K562 (cell line): ENCODE measurements at regions not wholly inside any gene's neighbourhood (a gene's known extent, or its start where the extent isn't known, plus 50 kb on each side); places are given as distances from the start of the nearest gene placed in this dataset.
A peak's percentile ranks its signal among the peaks of the same experiment; 100 is the strongest.

Source experiments
- ATAC-seq: fragments of 200-7000 bp; cut with Tn5 transposase; 3 replicates; pipeline ENCODE4 v1.9.1; 2020; ENCODE audit warnings: moderate library complexity
- BruUV-seq: library from RNA; stranded (reverse); fragments of 400-500 nt; replicated peaks from 2 replicates; lab custom pipeline; 2021; lab: Mats Ljungman, UMichigan
- CTCF ChIA-PET: fragments of 300-600 bp; formaldehyde crosslinking; extraction: SDS; loops from one replicate; lab custom pipeline; 2021; ENCODE audit warnings: low intra/inter-chr PET ratio; lab: Yijun Ruan, JAX
- POLR2A ChIA-PET: fragments of 300-600, 350-650 bp; sonication (Branson Sonifier 250); formaldehyde crosslinking; extraction: SDS; loops from one replicate; lab custom pipeline; 2021; ENCODE audit warnings: antibody characterized with exemption, inconsistent platforms; lab: Yijun Ruan, JAX
- DNase-seq, 4 experiments: peaks; one replicate each; pipeline versions ENCODE4 v3.0.0 to v3.0.0-alpha.2; 2011 to 2018; ENCODE audit warnings: low spot score in 3 of 4, mixed read lengths in 3 of 4; ENCODE audit errors: extremely low read depth in 1 of 4
- FAIRE-seq: peaks from 2 replicates; lab custom pipeline; 2011; peaks lifted over from hg19 to GRCh38; lab: Jason Lieb, UNC
- H2AFZ ChIP-seq: 2 replicates; pipeline ENCODE4 v1.6.0; 2011; ENCODE audit warnings: low read depth, low read length, control low read depth, inconsistent platforms
- H3K27ac ChIP-seq: fragments of 200-600 bp; 3 replicates; pipeline ENCODE4 v1.8.0; 2011; ENCODE audit warnings: low read depth, mild to moderate bottlenecking, control low read depth, inconsistent platforms, low read length, moderate library complexity, mixed read lengths; ENCODE audit errors: extremely low read depth
- H3K27me3 ChIP-seq, 2 experiments: fragments of 300-600 bp in 1 of 2; 2 replicates in 1 of 2; 3 replicates in 1 of 2; pipeline versions ENCODE4 v1.6.0 to v1.8.0; 2011; ENCODE audit warnings: inconsistent platforms in 2 of 2, low read length in 2 of 2, mild to moderate bottlenecking in 1 of 2, mixed read lengths in 1 of 2, moderate library complexity in 1 of 2; ENCODE audit not compliant: control insufficient read depth in 2 of 2, insufficient read depth in 2 of 2
- H3K36me3 ChIP-seq: fragments of 300-600 bp; 3 replicates; pipeline ENCODE4 v1.8.0; 2011; ENCODE audit warnings: mild to moderate bottlenecking, low read length, inconsistent platforms; ENCODE audit not compliant: control insufficient read depth, insufficient read depth
- H3K4me1 ChIP-seq, 2 experiments: fragments of 200-600 bp in 1 of 2; replicated peaks in 1 of 2; 2 replicates in 1 of 2; 3 replicates in 1 of 2; pipeline versions ENCODE4 v1.5.1 to v1.8.0; 2011; ENCODE audit warnings: inconsistent platforms in 2 of 2, low read length in 2 of 2, mild to moderate bottlenecking in 1 of 2, mixed read lengths in 1 of 2, moderate library complexity in 1 of 2; ENCODE audit not compliant: control insufficient read depth in 2 of 2, insufficient read depth in 2 of 2
- H3K4me2 ChIP-seq: 2 replicates; pipeline ENCODE4 v1.6.1; 2011; ENCODE audit warnings: low read length, control low read depth, inconsistent platforms, mixed read lengths; ENCODE audit not compliant: insufficient read depth
- H3K4me3 ChIP-seq: fragments of 200-600 bp; sonication (generic), shearing (Covaris generic); 2 replicates; pipeline ENCODE4 v1.5.1; 2016; ENCODE audit warnings: control low read depth, inconsistent platforms
- H3K79me2 ChIP-seq: fragments of 200-600 bp; 3 replicates; pipeline ENCODE4 v1.8.0; 2011; ENCODE audit warnings: low read length, inconsistent platforms; ENCODE audit not compliant: control insufficient read depth, insufficient read depth
- H3K9ac ChIP-seq, 2 experiments: 2 replicates each; pipeline versions ENCODE4 v1.6.0 to v1.6.1; 2011; ENCODE audit warnings: low read depth in 2 of 2, low read length in 2 of 2, control low read depth in 1 of 2, inconsistent platforms in 1 of 2, mild to moderate bottlenecking in 1 of 2, mixed read lengths in 1 of 2; ENCODE audit not compliant: insufficient read depth in 1 of 2
- H3K9me1 ChIP-seq: one replicate; pipeline ENCODE4 v1.6.0; 2011; ENCODE audit warnings: inconsistent platforms, mild to moderate bottlenecking, low read length, moderate library complexity; ENCODE audit not compliant: control insufficient read depth, insufficient read depth
- H3K9me3 ChIP-seq: replicated peaks from 2 replicates; pipeline ENCODE4 v1.5.1; 2011; ENCODE audit warnings: low read depth, low read length, inconsistent platforms; ENCODE audit not compliant: control insufficient read depth, insufficient read depth
- H4K20me1 ChIP-seq: replicated peaks from 2 replicates; pipeline ENCODE4 v1.6.1; 2011; ENCODE audit warnings: low read length, inconsistent platforms, mixed read lengths; ENCODE audit not compliant: control insufficient read depth, insufficient read depth
- CEBPB ChIP-seq: fragments of 450-650 bp; IDR thresholded peaks from 2 replicates; pipeline ENCODE4 v1.6.1; 2016; ENCODE audit warnings: missing genetic modification characterization, missing compliant biosample characterization
- CEBPG ChIP-seq, 3 experiments: fragments of 200-800 bp in 1 of 3; sonication (Bioruptor generic) in 1 of 3; sonication (generic) in 1 of 3; formaldehyde crosslinking in 1 of 3; IDR thresholded peaks in 2 of 3; conservative IDR thresholded peaks in 1 of 3; 2 replicates each; pipeline versions ENCODE4 v1.6.1 to v1.8.0; 2016 to 2022; ENCODE audit warnings: missing compliant biosample characterization in 2 of 3, missing genetic modification characterization in 2 of 3, mild to moderate bottlenecking in 1 of 3, missing genetic modification reagents in 1 of 3
- EP400 ChIP-seq: fragments of 450-650 bp; IDR thresholded peaks from 2 replicates; pipeline ENCODE4 v1.6.1; 2017; ENCODE audit warnings: antibody characterized with exemption, mild to moderate bottlenecking, moderate library complexity
- HDAC3 ChIP-seq: fragments of 450-650 bp; IDR thresholded peaks from 2 replicates; pipeline ENCODE4 v1.6.1; 2018; ENCODE audit warnings: borderline replicate concordance, mild to moderate bottlenecking, moderate library complexity; ENCODE audit not compliant: partially characterized antibody
- HMGN3 ChIP-seq: IDR thresholded peaks from 2 replicates; pipeline ENCODE4 v1.6.1; 2011; ENCODE audit warnings: borderline replicate concordance, low read depth, mild to moderate bottlenecking, mixed read lengths, low read length; ENCODE audit not compliant: insufficient read length; ENCODE audit errors: extremely low read depth
- PHB2 ChIP-seq: fragments of 450-650 bp; IDR thresholded peaks from 2 replicates; pipeline ENCODE4 v1.6.1; 2017; ENCODE audit warnings: low read depth
- PHTF2 ChIP-seq: fragments of 250-450 bp; sonication (Bioruptor Pico); IDR thresholded peaks from 2 replicates; pipeline ENCODE4 v1.5.0; 2021; ENCODE audit warnings: mild to moderate bottlenecking
- U2AF1 ChIP-seq: fragments of 200-400 bp; formaldehyde crosslinking; optimal IDR thresholded peaks from 2 replicates; pipeline ENCODE3; 2017; ENCODE audit warnings: mild to moderate bottlenecking, low read depth, low read length, moderate library complexity
- ZBTB17 ChIP-seq: fragments of 450-650 bp; formaldehyde crosslinking; IDR thresholded peaks from 2 replicates; pipeline ENCODE4 v1.4.0; 2020; ENCODE audit warnings: mild to moderate bottlenecking
- ZNF436 ChIP-seq: fragments of 250-450, 450-650 bp; sonication (Bioruptor Pico); formaldehyde crosslinking; IDR thresholded peaks from 2 replicates; pipeline ENCODE4 v1.7.0; 2020; ENCODE audit warnings: mild to moderate bottlenecking
- ZNF511 ChIP-seq: sonication (generic); formaldehyde crosslinking; IDR thresholded peaks from 2 replicates; pipeline ENCODE4 v1.8.0; 2022; ENCODE audit warnings: mild to moderate bottlenecking, missing genetic modification reagents
- WGBS: fragments of 100-300 bp; shearing (Covaris generic); methylation state at CpG from one replicate; pipeline ENCODE4 v1.1.6; 2016; ENCODE audit warnings: low coverage, mixed read lengths; ENCODE audit not compliant: insufficient coverage; ENCODE audit errors: missing lambda C conversion rate; 5-methylcytosine and 5-hydroxymethylcytosine counted together
- in situ Hi-C: fragments of 300-500 bp; cut with MboI; formaldehyde crosslinking; loops from 4 replicates; pipeline ENCODE4 v1.15.0; 2018; ENCODE audit warnings: inconsistent platforms, mixed read lengths
- intact Hi-C: fragments of 100-400 bp; cut with micrococcal nuclease; formaldehyde crosslinking; loops from 2 replicates; pipeline ENCODE4 v1.14.2; 2022
- TF ChIP-seq, protein P1 (sequence below): fragments of 250-450 bp; sonication (Bioruptor Pico); IDR thresholded peaks from 2 replicates; pipeline ENCODE4 v1.8.0; 2021; ENCODE audit warnings: moderate library complexity, mild to moderate bottlenecking, inconsistent platforms

- TF ChIP-seq HDAC3 = no peak
- no peak for TF ChIP-seq ZBTB17 (CRISPR knock-in tag)
- TF ChIP-seq U2AF1 = no peak
- TF ChIP-seq HMGN3 = no peak
- no peak for TF ChIP-seq ZNF436 (CRISPR knock-in tag)
- TF ChIP-seq ZNF511 (CRISPR knock-in tag) = no peak
- no peak for TF ChIP-seq EP400
- TF ChIP-seq CEBPB (tag) = no peak
- TF ChIP-seq PHB2 = no peak
Measured at GRCh38 chr5:20570486-20570885, 582.5 kb upstream of the CDH18 start (continued).

DNA sequence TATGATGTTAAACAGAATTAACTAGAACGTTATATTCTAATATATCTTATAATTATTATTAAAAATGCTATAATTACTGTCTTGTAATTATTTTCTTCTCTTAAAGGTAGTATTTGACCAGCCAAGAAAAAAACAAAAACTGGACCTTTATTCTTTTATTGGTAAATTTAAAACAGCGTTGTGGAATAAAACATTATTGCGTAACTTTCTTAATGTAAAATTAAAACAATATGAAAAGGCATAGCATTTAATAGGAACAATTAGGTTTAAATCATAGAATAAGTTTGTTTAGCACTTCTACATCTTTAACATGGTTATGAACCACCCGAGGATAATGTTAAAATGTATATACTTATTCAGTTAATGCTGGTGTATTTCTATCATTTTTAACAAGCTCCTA, 574.5 kb upstream of the CDH18 start:
- Histone ChIP-seq H3K9me3 (no peaks in the 10 kb centered on the region; the same call in 1 of the 2 replicates), H2AFZ (no peak overlapping the region), H3K9me1 (no peaks in the 10 kb centered on the region), H3K4me3 (no peak overlapping the region)
- ChIA-PET POLR2A (no interaction called here), CTCF (no interaction called here)
- WGBS = 7% methylated on average over 4 of the region's 4 CpGs
- no peak for ATAC-seq
- in situ Hi-C loops = no loop called here
- TF ChIP-seq CEBPG (CRISPR knock-in tag; IDR thresholded peaks at IDR 0.05) (no peak), CEBPG (tag; conservative IDR thresholded peaks at IDR 0.05 in 1 of 2, IDR thresholded peaks at IDR 0.05 in 1 of 2) (peak; percentile 38 to 97), CEBPB (tag) (peak; percentile 74), PHTF2 (no peak)
- TF ChIP-seq, protein P1, sequence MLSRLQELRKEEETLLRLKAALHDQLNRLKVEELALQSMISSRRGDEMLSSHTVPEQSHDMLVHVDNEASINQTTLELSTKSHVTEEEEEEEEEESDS = no peak
- TF ChIP-seq, all 486 proteins: peak for 2
- no peak overlapping the region for H3K9ac ChIP-seq
- no peaks in the 10 kb centered on the region for H3K4me1 ChIP-seq
- H3K79me2 ChIP-seq = no peaks in the 10 kb centered on the region
- no TSS peak for BruUV-seq
- H3K4me2 ChIP-seq = no peak overlapping the region
- no peak overlapping the region for H3K27ac ChIP-seq
- FAIRE-seq (no peak), DNase-seq (no peak)
- H3K27me3 ChIP-seq = no peaks in the 10 kb centered on the region
- intact Hi-C loops = no loop called here
- no peaks in the 10 kb centered on the region for H4K20me1 ChIP-seq
- no peaks in the 10 kb centered on the region for H3K36me3 ChIP-seq
